ENCODE measurements at regions not wholly inside any gene's neighbourhood (a gene's known extent, or its start where the extent isn't known, plus 50 kb on each side); places are given as distances from the start of the nearest gene placed in this dataset.

GRCh38 chr4:181063212-181063611 is 1180.0 kb upstream of the TENM3 start:
- no peak overlapping the region for H3K4me2 ChIP-seq (ENCODE audit: low read length)
- H3K9ac ChIP-seq (ENCODE audit: low read length) = no peak overlapping the region
- no peaks in the 10 kb centered on the region for H3K4me1 ChIP-seq (ENCODE audit: control insufficient read depth in 1 of 2, insufficient read depth in 2 of 2, low read length in 2 of 2)
- H4K12ac ChIP-seq (ENCODE audit: low read depth, low read length) = no peak overlapping the region
- no peak overlapping the region for H4K8ac ChIP-seq (ENCODE audit: low read depth, low read length)
- H4K91ac ChIP-seq (ENCODE audit: low read depth, low read length) = no peak overlapping the region
- no peaks in the 10 kb centered on the region for H3K27me3 ChIP-seq (ENCODE audit: insufficient read depth, low read length)
- H3K36me3 ChIP-seq (ENCODE audit: control insufficient read depth in 1 of 2, insufficient read depth in 2 of 2, low read length in 2 of 2) = no peaks in the 10 kb centered on the region
- H3K4ac ChIP-seq (ENCODE audit: low read depth, low read length) = no peak overlapping the region
- no peak overlapping the region for H3K27ac ChIP-seq (ENCODE audit: low read depth, low read length)
- no peak overlapping the region for H3K18ac ChIP-seq (ENCODE audit: low read length)
- H2BK5ac ChIP-seq (ENCODE audit: low read depth, low read length, poor library complexity) = no peak overlapping the region
- H3K4me3 ChIP-seq (ENCODE audit: low read depth, low read length) = no peak overlapping the region
- no peak overlapping the region for H3K14ac ChIP-seq (ENCODE audit: low read length)
- no CpG with 5 or more reads among the region's 3 CpGs for WGBS (ENCODE audit: extremely low coverage, insufficient coverage, insufficient read length)
- no peaks in the 10 kb centered on the region for H3K79me1 ChIP-seq (ENCODE audit: low read length)
- no peak overlapping the region for H2BK12ac ChIP-seq (ENCODE audit: low read length)
- H3K9me3 ChIP-seq (ENCODE audit: insufficient read depth, low read depth, low read length) = no peaks in the 10 kb centered on the region
- DNase-seq = no peak
- H3K23ac ChIP-seq (ENCODE audit: low read length) = no peak overlapping the region
- H2AFZ ChIP-seq (ENCODE audit: insufficient read depth, low read length, poor library complexity) = no peak overlapping the region
- no peaks in the 10 kb centered on the region for H3K79me2 ChIP-seq (ENCODE audit: control insufficient read depth, insufficient read depth, low read length, poor library complexity)
- H2AK5ac ChIP-seq (ENCODE audit: low read length) = no peak overlapping the region
- H2BK120ac ChIP-seq (ENCODE audit: insufficient read depth, low read length, poor library complexity) = no peak overlapping the region

GRCh38 chr4:181077341-181077740 is 1165.9 kb upstream of the TENM3 start:
- H4K8ac ChIP-seq (ENCODE audit: low read depth, low read length) = no peak overlapping the region
- no peak overlapping the region for H3K23ac ChIP-seq (ENCODE audit: low read length)
- H3K4me1 ChIP-seq (ENCODE audit: control insufficient read depth in 1 of 2, insufficient read depth in 2 of 2, low read length in 2 of 2) = peaks cover 0 to 2% of the 10 kb centered on the region in 2 experiments
- no peak overlapping the region for H3K27ac ChIP-seq (ENCODE audit: low read depth, low read length)
- no peaks in the 10 kb centered on the region for H3K79me1 ChIP-seq (ENCODE audit: low read length)
- H2BK120ac ChIP-seq (ENCODE audit: insufficient read depth, low read length, poor library complexity) = no peak overlapping the region
- no peak overlapping the region for H3K4me3 ChIP-seq (ENCODE audit: low read depth, low read length)
- H4K91ac ChIP-seq (ENCODE audit: low read depth, low read length) = no peak overlapping the region
- no peaks in the 10 kb centered on the region for H3K27me3 ChIP-seq (ENCODE audit: insufficient read depth, low read length)
- H3K18ac ChIP-seq (ENCODE audit: low read length) = no peak overlapping the region
- no peak overlapping the region for H3K9ac ChIP-seq (ENCODE audit: low read length)
- no peaks in the 10 kb centered on the region for H3K36me3 ChIP-seq (ENCODE audit: control insufficient read depth in 1 of 2, insufficient read depth in 2 of 2, low read length in 2 of 2)
- H2BK12ac ChIP-seq (ENCODE audit: low read length) = no peak overlapping the region
- H4K12ac ChIP-seq (ENCODE audit: low read depth, low read length) = no peak overlapping the region
- DNase-seq = no peak
- H3K4ac ChIP-seq (ENCODE audit: low read depth, low read length) = no peak overlapping the region
- H2AFZ ChIP-seq (ENCODE audit: insufficient read depth, low read length, poor library complexity) = no peak overlapping the region
- H3K79me2 ChIP-seq (ENCODE audit: control insufficient read depth, insufficient read depth, low read length, poor library complexity) = no peaks in the 10 kb centered on the region
- no peak overlapping the region for H2AK5ac ChIP-seq (ENCODE audit: low read length)
- H3K14ac ChIP-seq (ENCODE audit: low read length) = no peak overlapping the region
- H3K4me2 ChIP-seq (ENCODE audit: low read length) = no peak overlapping the region
- H3K9me3 ChIP-seq (ENCODE audit: insufficient read depth, low read depth, low read length) = peaks cover 8% of the 10 kb centered on the region
- no peak overlapping the region for H2BK5ac ChIP-seq (ENCODE audit: low read depth, low read length, poor library complexity)

GRCh38 chr4:181078196-181078595 is 1165.0 kb upstream of the TENM3 start:
- H4K8ac ChIP-seq (ENCODE audit: low read depth, low read length) = no peak overlapping the region
- no CpG with 5 or more reads among the region's 1 CpG for WGBS (ENCODE audit: extremely low coverage, insufficient coverage, insufficient read length)

GRCh38 chr4:181083757-181084361 is 1159.3 kb upstream of the TENM3 start:
- H3K4me3 ChIP-seq (ENCODE audit: low read depth, low read length) = no peak overlapping the region
- no peaks in the 10 kb centered on the region for H3K36me3 ChIP-seq (ENCODE audit: control insufficient read depth in 1 of 2, insufficient read depth in 2 of 2, low read length in 2 of 2)
- H4K12ac ChIP-seq (ENCODE audit: low read depth, low read length) = no peak overlapping the region
- no peak overlapping the region for H3K4me2 ChIP-seq (ENCODE audit: low read length)
- no peak overlapping the region for H2AK5ac ChIP-seq (ENCODE audit: low read length)
- H3K79me2 ChIP-seq (ENCODE audit: control insufficient read depth, insufficient read depth, low read length, poor library complexity) = no peaks in the 10 kb centered on the region
- WGBS (ENCODE audit: extremely low coverage, insufficient coverage, insufficient read length) = no CpG with 5 or more reads among the region's 6 CpGs
- H3K23ac ChIP-seq (ENCODE audit: low read length) = no peak overlapping the region
- H2AFZ ChIP-seq (ENCODE audit: insufficient read depth, low read length, poor library complexity) = no peak overlapping the region
- no peaks in the 10 kb centered on the region for H3K9me3 ChIP-seq (ENCODE audit: insufficient read depth, low read depth, low read length)
- H2BK12ac ChIP-seq (ENCODE audit: low read length) = no peak overlapping the region
- no peaks in the 10 kb centered on the region for H3K4me1 ChIP-seq (ENCODE audit: control insufficient read depth in 1 of 2, insufficient read depth in 2 of 2, low read length in 2 of 2)
- no peak overlapping the region for H3K9ac ChIP-seq (ENCODE audit: low read length)
- H4K8ac ChIP-seq (ENCODE audit: low read depth, low read length) = no peak overlapping the region
- H3K27ac ChIP-seq (ENCODE audit: low read depth, low read length) = no peak overlapping the region
- H3K18ac ChIP-seq (ENCODE audit: low read length) = no peak overlapping the region
- no peaks in the 10 kb centered on the region for H3K27me3 ChIP-seq (ENCODE audit: insufficient read depth, low read length)
- no peaks in the 10 kb centered on the region for H3K79me1 ChIP-seq (ENCODE audit: low read length)
- no peak overlapping the region for H3K4ac ChIP-seq (ENCODE audit: low read depth, low read length)
- H3K14ac ChIP-seq (ENCODE audit: low read length) = no peak overlapping the region
- H4K91ac ChIP-seq (ENCODE audit: low read depth, low read length) = no peak overlapping the region
- H2BK5ac ChIP-seq (ENCODE audit: low read depth, low read length, poor library complexity) = no peak overlapping the region
- no peak for DNase-seq
- no peak overlapping the region for H2BK120ac ChIP-seq (ENCODE audit: insufficient read depth, low read length, poor library complexity)

More at GRCh38 chr4:181078196-181078595, 1165.0 kb upstream of the TENM3 start:
- DNase-seq = no peak
- Histone ChIP-seq H3K4ac (ENCODE audit: low read depth, low read length) (no peak overlapping the region), H2AK5ac (ENCODE audit: low read length) (no peak overlapping the region), H3K14ac (ENCODE audit: low read length) (no peak overlapping the region), H3K79me1 (ENCODE audit: low read length) (no peaks in the 10 kb centered on the region), H3K9ac (ENCODE audit: low read length) (no peak overlapping the region), H2BK120ac (ENCODE audit: insufficient read depth, low read length, poor library complexity) (no peak overlapping the region), H3K27me3 (ENCODE audit: insufficient read depth, low read length) (no peaks in the 10 kb centered on the region), H3K4me3 (ENCODE audit: low read depth, low read length) (no peak overlapping the region), H4K91ac (ENCODE audit: low read depth, low read length) (no peak overlapping the region), H3K9me3 (ENCODE audit: insufficient read depth, low read depth, low read length) (peaks cover 8% of the 10 kb centered on the region), H3K4me2 (ENCODE audit: low read length) (no peak overlapping the region), H2BK5ac (ENCODE audit: low read depth, low read length, poor library complexity) (no peak overlapping the region), H3K18ac (ENCODE audit: low read length) (no peak overlapping the region), H4K12ac (ENCODE audit: low read depth, low read length) (no peak overlapping the region), H2AFZ (ENCODE audit: insufficient read depth, low read length, poor library complexity) (no peak overlapping the region), H2BK12ac (ENCODE audit: low read length) (no peak overlapping the region), H3K36me3 (ENCODE audit: control insufficient read depth in 1 of 2, insufficient read depth in 2 of 2, low read length in 2 of 2) (no peaks in the 10 kb centered on the region), H3K27ac (ENCODE audit: low read depth, low read length) (no peak overlapping the region), H3K4me1 (ENCODE audit: control insufficient read depth in 1 of 2, insufficient read depth in 2 of 2, low read length in 2 of 2) (peaks cover 0 to 2% of the 10 kb centered on the region in 2 experiments), H3K23ac (ENCODE audit: low read length) (no peak overlapping the region), H3K79me2 (ENCODE audit: control insufficient read depth, insufficient read depth, low read length, poor library complexity) (no peaks in the 10 kb centered on the region)
